Osteoblast (primary cell): ENCODE measurements at regions not wholly inside any gene's neighbourhood (a gene's known extent, or its start where the extent isn't known, plus 50 kb on each side); places are given as distances from the start of the nearest gene placed in this dataset.

Source experiments
- DNase-seq: peaks from one replicate; pipeline ENCODE4 v3.0.0; 2011; ENCODE audit warnings: low spot score, mixed read lengths; ENCODE audit not compliant: insufficient read length; ENCODE audit errors: missing footprints
- H2AFZ ChIP-seq: 2 replicates; pipeline ENCODE4 v1.6.0; 2011; ENCODE audit warnings: mild to moderate bottlenecking, low read length
- H3K27ac ChIP-seq: 2 replicates; pipeline ENCODE4 v1.5.1; 2011; ENCODE audit warnings: mild to moderate bottlenecking, low read depth, low read length, moderate library complexity
- H3K27me3 ChIP-seq: 2 replicates; pipeline ENCODE4 v1.6.0; 2012; ENCODE audit warnings: mild to moderate bottlenecking, control low read depth, inconsistent platforms, low read length, moderate library complexity; ENCODE audit not compliant: insufficient read depth
- H3K36me3 ChIP-seq: 2 replicates; pipeline ENCODE4 v1.5.1; 2011; ENCODE audit warnings: mild to moderate bottlenecking, low read length, control low read depth, moderate library complexity; ENCODE audit not compliant: insufficient read depth
- H3K4me1 ChIP-seq: 2 replicates; pipeline ENCODE4 v1.5.1; 2011; ENCODE audit warnings: mild to moderate bottlenecking, low read length, control low read depth, moderate library complexity; ENCODE audit not compliant: insufficient read depth
- H3K4me2 ChIP-seq: 2 replicates; pipeline ENCODE4 v1.6.0; 2011; ENCODE audit warnings: mild to moderate bottlenecking, low read length; ENCODE audit not compliant: insufficient read depth
- H3K4me3 ChIP-seq: fragments of 200-600 bp; sonication (generic); 3 replicates; pipeline ENCODE4 v1.5.1; 2012; ENCODE audit warnings: mild to moderate bottlenecking, low read length, inconsistent platforms; ENCODE audit not compliant: insufficient read depth
- H3K79me2 ChIP-seq: 2 replicates; pipeline ENCODE4 v1.6.0; 2012; ENCODE audit warnings: mild to moderate bottlenecking, low read length, control low read depth, inconsistent platforms; ENCODE audit not compliant: insufficient read depth
- H3K9me3 ChIP-seq: 2 replicates; pipeline ENCODE4 v1.5.1; 2011; ENCODE audit warnings: low read depth, low read length, control low read depth
- H4K20me1 ChIP-seq: 2 replicates; pipeline ENCODE4 v1.6.0; 2012; ENCODE audit warnings: mild to moderate bottlenecking, low read length, control low read depth; ENCODE audit not compliant: insufficient read depth
- CTCF ChIP-seq: IDR thresholded peaks from 2 replicates; pipeline ENCODE4 v1.5.1; 2011; ENCODE audit warnings: mild to moderate bottlenecking, low read depth, low read length, moderate library complexity; ENCODE audit errors: extremely low read depth

GRCh38 chr17:69763503-69763902 lies 311.5 kb upstream of the KCNJ16 start:
- Histone ChIP-seq H3K4me2 (no peak overlapping the region), H3K27ac (no peak overlapping the region)
- DNase-seq = peak; percentile 8

GRCh38 chr17:69764146-69764545 lies 310.9 kb upstream of the KCNJ16 start:
- Histone ChIP-seq H4K20me1 (no peaks in the 10 kb centered on the region), H2AFZ (no peak overlapping the region), H3K79me2 (no peaks in the 10 kb centered on the region), H3K27ac (no peak overlapping the region), H3K9me3 (no peaks in the 10 kb centered on the region), H3K4me2 (no peak overlapping the region), H3K4me1 (peaks cover 18% of the 10 kb centered on the region), H3K27me3 (no peaks in the 10 kb centered on the region), H3K4me3 (no peak overlapping the region), H3K36me3 (no peaks in the 10 kb centered on the region)
- no peak for DNase-seq
- no peak for TF ChIP-seq CTCF

More at GRCh38 chr17:69763503-69763902, 311.5 kb upstream of the KCNJ16 start:
- H3K9me3 ChIP-seq = no peaks in the 10 kb centered on the region
- H3K27me3 ChIP-seq = no peaks in the 10 kb centered on the region
- no peaks in the 10 kb centered on the region for H3K79me2 ChIP-seq
- H2AFZ ChIP-seq = no peak overlapping the region
- peaks cover 18% of the 10 kb centered on the region for H3K4me1 ChIP-seq
- H3K4me3 ChIP-seq = no peak overlapping the region
- H3K36me3 ChIP-seq = no peaks in the 10 kb centered on the region
- H4K20me1 ChIP-seq = no peaks in the 10 kb centered on the region
- no peak for TF ChIP-seq CTCF

- no peaks in the 10 kb centered on the region for H3K27me3 ChIP-seq
- H3K4me2 ChIP-seq = no peak overlapping the region
- DNase-seq = no peak
- H3K36me3 ChIP-seq = no peaks in the 10 kb centered on the region
- TF ChIP-seq CTCF = no peak
- H3K27ac ChIP-seq = no peak overlapping the region
- no peaks in the 10 kb centered on the region for H4K20me1 ChIP-seq
- H2AFZ ChIP-seq = no peak overlapping the region
- H3K4me3 ChIP-seq = no peak overlapping the region
- H3K4me1 ChIP-seq = peaks cover 5% of the 10 kb centered on the region
- H3K79me2 ChIP-seq = no peaks in the 10 kb centered on the region
- no peaks in the 10 kb centered on the region for H3K9me3 ChIP-seq
These were observed 306.0 kb upstream of the KCNJ16 start for GRCh38 chr17:69769050-69769449.

- Histone ChIP-seq H3K4me1 (peaks cover 11% of the 10 kb centered on the region), H4K20me1 (no peaks in the 10 kb centered on the region), H2AFZ (no peak overlapping the region), H3K4me2 (no peak overlapping the region), H3K36me3 (no peaks in the 10 kb centered on the region), H3K27me3 (no peaks in the 10 kb centered on the region), H3K27ac (no peak overlapping the region), H3K9me3 (no peaks in the 10 kb centered on the region), H3K79me2 (no peaks in the 10 kb centered on the region), H3K4me3 (no peak overlapping the region)
- no peak for TF ChIP-seq CTCF
- no peak for DNase-seq
These were observed 301.9 kb upstream of the KCNJ16 start for GRCh38 chr17:69773081-69773480.
